Activated CD4-positive, alpha-beta T cell treated with anti-CD3 and anti-CD28 coated beads, Interleukin-2, amount 10 ng/mL, durations not matched to agents 7 days and 5 days (primary cell): ENCODE measurements at regions not wholly inside any gene's neighbourhood (a gene's known extent, or its start where the extent isn't known, plus 50 kb on each side); places are given as distances from the start of the nearest gene placed in this dataset.

Experiments used
- CTCF ChIA-PET: fragments of 350-600 bp; sonication (Branson Sonifier 250); formaldehyde crosslinking; loops from one replicate; lab custom pipeline; 2021; ENCODE audit warnings: antibody characterized with exemption; lab: Charles Lee
- POLR2A ChIA-PET: fragments of 350-600 bp; sonication (Branson Sonifier 250); formaldehyde crosslinking; loops from one replicate; lab custom pipeline; 2021; ENCODE audit warnings: antibody characterized with exemption; lab: Charles Lee
- DNase-seq: peaks from one replicate; pipeline ENCODE4 v3.0.0-alpha.2; 2020
- H3K27ac Mint-ChIP-seq: one replicate; pipeline ENCODE4 v1.8.0; 2021; ENCODE audit warnings: mild to moderate bottlenecking, moderate library complexity, mixed read lengths
- H3K27me3 Mint-ChIP-seq: one replicate; pipeline ENCODE4 v1.8.0; 2021; ENCODE audit warnings: mixed read lengths
- H3K36me3 Mint-ChIP-seq: one replicate; pipeline ENCODE4 v1.8.0; 2021; ENCODE audit warnings: low read depth, mixed read lengths
- H3K4me1 Mint-ChIP-seq: one replicate; pipeline ENCODE4 v1.8.0; 2021; ENCODE audit warnings: mixed read lengths
- H3K4me3 Mint-ChIP-seq: one replicate; pipeline ENCODE4 v1.8.0; 2021; ENCODE audit warnings: mild to moderate bottlenecking, moderate library complexity, mixed read lengths
- H3K9me3 Mint-ChIP-seq: one replicate; pipeline ENCODE4 v1.8.0; 2021; ENCODE audit warnings: mixed read lengths

DNA sequence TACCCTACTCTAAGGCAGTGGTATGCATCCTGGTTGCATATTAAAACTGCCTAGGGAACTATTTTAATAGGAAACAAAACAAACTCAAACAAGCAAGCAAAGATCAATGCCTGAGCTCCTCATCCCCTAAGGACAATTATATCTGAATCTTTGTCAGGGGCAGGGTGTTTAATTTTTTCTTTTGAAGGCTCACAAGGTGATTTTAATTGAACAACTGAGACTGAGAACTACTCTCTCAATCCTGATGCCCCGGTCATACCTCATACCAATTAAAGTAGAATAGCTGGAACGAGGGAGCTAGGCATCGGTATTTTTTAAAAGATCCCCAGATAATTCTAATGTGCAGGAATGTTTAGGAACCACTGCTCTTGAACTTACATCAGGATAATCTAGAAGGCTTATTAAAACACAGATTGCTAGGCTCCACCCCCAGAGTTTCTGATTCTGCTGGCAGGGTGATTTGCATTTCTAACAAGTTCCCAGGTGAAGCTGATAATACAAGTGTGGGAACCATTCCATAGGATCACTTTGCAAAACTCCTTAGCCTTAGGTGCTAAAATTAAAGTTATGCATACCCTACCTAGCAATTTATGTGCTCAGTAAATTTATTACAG lies 416.5 kb downstream of the GUCY1A2 start:
- Mint-ChIP-seq H3K27me3 (no peaks in the 10 kb centered on the region), H3K36me3 (no peaks in the 10 kb centered on the region), H3K9me3 (peaks cover under 1% of the 10 kb centered on the region), H3K27ac (no peak overlapping the region), H3K4me3 (no peak overlapping the region), H3K4me1 (no peaks in the 10 kb centered on the region)
- DNase-seq: no peak
- ChIA-PET POLR2A (no interaction called here), CTCF (no interaction called here)

DNA sequence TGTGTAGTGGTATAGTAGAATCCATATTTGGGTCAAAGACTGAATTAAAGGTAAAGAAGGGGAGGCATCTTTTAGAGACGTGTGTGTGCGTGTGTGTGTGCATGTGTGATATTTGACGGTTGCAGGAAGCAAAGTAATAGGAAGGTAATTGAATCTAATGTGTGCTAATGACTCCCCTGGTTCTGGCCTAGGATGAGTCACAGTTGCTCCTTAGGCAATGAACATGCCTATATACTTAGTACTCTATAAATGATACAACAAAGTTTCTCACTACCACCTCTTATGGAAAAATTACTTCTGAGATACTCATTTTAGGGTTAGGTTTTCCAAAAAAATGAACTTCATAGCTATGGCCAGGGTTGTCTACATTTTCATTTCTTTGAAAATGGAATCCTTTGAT lies 409.6 kb downstream of the GUCY1A2 start:
- Mint-ChIP-seq H3K27ac (no peak overlapping the region), H3K9me3 (peaks cover 3% of the 10 kb centered on the region), H3K27me3 (no peaks in the 10 kb centered on the region), H3K4me3 (no peak overlapping the region), H3K36me3 (no peaks in the 10 kb centered on the region), H3K4me1 (no peaks in the 10 kb centered on the region)
- POLR2A ChIA-PET: no interaction called here
- DNase-seq: no peak
- CTCF ChIA-PET: no interaction called here

DNA sequence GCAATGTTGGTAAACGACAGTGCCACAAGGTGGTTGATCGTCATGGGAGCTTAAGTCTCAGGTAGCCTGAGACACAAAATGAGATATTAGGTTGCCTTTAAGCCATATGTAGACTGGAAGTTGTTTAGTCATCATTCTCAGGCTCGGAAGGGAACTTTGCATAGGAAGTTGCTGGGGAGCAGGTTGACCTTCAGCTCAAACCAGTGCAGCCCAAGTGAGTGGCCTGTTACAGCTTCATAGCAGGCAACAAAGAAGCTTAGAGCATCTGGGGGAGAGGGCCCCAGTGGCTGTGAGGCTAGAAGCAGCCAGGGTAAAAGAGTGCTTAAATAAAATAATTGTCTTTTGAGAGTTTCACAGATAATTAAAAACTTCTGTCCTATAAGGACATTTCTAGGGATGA lies 404.0 kb downstream of the GUCY1A2 start:
- H3K36me3 Mint-ChIP-seq: no peaks in the 10 kb centered on the region
- peaks cover 3% of the 10 kb centered on the region for H3K9me3 Mint-ChIP-seq
- ChIA-PET CTCF (no interaction called here), POLR2A (no interaction called here)
- no peaks in the 10 kb centered on the region for H3K27me3 Mint-ChIP-seq
- H3K27ac Mint-ChIP-seq: no peak overlapping the region
- no peaks in the 10 kb centered on the region for H3K4me1 Mint-ChIP-seq
- H3K4me3 Mint-ChIP-seq: no peak overlapping the region
- no peak for DNase-seq

DNA sequence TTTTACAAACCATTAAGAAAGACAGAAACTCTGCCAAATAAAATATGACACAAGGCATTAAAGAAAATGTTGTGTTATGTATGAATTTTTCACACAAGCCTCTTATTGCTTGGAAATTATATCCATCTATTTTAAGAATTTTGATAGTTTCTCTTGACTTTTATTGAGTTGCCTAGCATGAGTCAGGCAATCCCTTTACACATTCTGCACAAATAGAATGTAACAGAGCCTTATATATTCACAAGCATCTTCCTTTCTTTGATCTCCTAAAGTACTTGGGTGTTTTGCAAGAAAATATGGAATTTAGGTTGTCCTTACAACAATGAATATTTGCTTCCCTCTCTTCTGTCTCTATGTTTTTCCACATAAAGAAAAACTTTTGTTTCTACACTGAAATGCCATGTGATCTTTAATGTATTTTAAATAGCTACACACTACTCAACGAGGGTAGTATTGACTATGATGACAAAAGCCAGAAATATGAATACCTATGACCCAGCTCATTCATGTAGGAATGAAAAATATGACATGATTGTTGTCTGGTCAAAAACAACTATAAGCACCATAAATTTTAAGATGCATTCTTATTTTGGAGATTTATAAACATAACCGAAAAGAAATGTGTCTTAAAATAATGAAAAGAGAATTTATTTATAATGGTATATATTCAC lies 398.8 kb downstream of the GUCY1A2 start:
- H3K27me3 Mint-ChIP-seq: no peaks in the 10 kb centered on the region
- H3K36me3 Mint-ChIP-seq: no peaks in the 10 kb centered on the region
- no peaks in the 10 kb centered on the region for H3K4me1 Mint-ChIP-seq

DNA sequence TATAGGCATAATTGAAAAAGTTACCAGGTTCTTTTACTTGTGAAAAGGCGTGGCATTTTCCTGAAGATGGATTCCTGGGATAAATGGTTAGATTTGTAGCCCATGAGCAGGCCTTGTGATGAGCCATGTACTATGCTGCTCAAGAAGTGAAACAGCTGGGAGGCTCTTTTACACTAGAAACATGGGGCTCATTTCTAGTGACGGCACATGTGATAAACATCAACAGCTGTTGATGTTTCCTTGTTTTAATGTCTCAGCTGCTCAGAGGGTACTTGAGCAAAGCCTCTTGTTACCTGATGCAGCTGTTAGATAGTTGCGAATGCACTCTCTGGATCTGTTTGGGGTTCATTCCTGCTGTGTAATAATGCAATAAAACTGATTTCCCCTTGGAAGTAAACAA lies 396.8 kb downstream of the GUCY1A2 start:
- POLR2A ChIA-PET: no interaction called here
- CTCF ChIA-PET: no interaction called here
- DNase-seq: no peak
- no peak overlapping the region for H3K4me3 Mint-ChIP-seq
- no peaks in the 10 kb centered on the region for H3K4me1 Mint-ChIP-seq
- no peak overlapping the region for H3K27ac Mint-ChIP-seq
- H3K27me3 Mint-ChIP-seq: no peaks in the 10 kb centered on the region
- H3K36me3 Mint-ChIP-seq: no peaks in the 10 kb centered on the region
- peaks cover 3% of the 10 kb centered on the region for H3K9me3 Mint-ChIP-seq

More for the DNA sequence above, 398.8 kb downstream of the GUCY1A2 start:
- no peak overlapping the region for H3K27ac Mint-ChIP-seq
- DNase-seq: no peak
- POLR2A ChIA-PET: no interaction called here
- peaks cover 3% of the 10 kb centered on the region for H3K9me3 Mint-ChIP-seq
- H3K4me3 Mint-ChIP-seq: no peak overlapping the region
- CTCF ChIA-PET: no interaction called here
